ENCODE measurements at regions not wholly inside any gene's neighbourhood (a gene's known extent, or its start where the extent isn't known, plus 50 kb on each side); places are given as distances from the start of the nearest gene placed in this dataset.
"Not testable (repeated sequence)": the region's sequence is repeated elsewhere in the genome, so short reads cannot be mapped to it uniquely, and the experiment has no call there.

- no peak for DNase-seq (ENCODE audit: low read depth, low spot score)
- no peak overlapping the region for H3K27ac ChIP-seq
Measured at GRCh38 chr12:16785524-16785923, 179.6 kb upstream of the LMO3 start.

DNA sequence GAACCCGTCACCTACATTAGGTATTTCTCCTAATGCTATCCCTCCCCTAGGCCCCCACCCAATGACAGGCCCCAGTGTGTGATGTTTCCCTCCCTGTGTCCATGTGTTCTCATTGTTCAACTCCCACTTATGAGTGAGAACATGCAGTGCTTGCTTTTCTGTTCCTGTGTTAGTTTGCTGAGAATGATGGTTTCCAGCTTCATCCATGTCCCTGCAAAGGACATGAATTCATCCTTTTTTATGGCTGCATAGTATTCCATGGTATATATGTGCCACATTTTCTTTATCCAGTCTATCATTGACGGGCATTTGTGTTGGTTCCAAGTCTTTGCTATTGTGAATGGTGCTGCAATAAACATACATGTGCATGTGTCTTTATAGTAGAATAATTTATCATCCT, 163.2 kb upstream of the LMO3 start:
- DNase-seq (ENCODE audit: low read depth, low spot score); H3K27ac ChIP-seq: not testable (repeated sequence)

- no peak for DNase-seq (ENCODE audit: low read depth, low spot score)
Measured at GRCh38 chr12:16766736-16767135, 160.8 kb upstream of the LMO3 start.

GRCh38 chr12:16763901-16764300, 157.9 kb upstream of the LMO3 start:
- DNase-seq (ENCODE audit: low read depth, low spot score): no peak

More at GRCh38 chr12:16766736-16767135, 160.8 kb upstream of the LMO3 start:
- no peak overlapping the region for H3K27ac ChIP-seq

DNA sequence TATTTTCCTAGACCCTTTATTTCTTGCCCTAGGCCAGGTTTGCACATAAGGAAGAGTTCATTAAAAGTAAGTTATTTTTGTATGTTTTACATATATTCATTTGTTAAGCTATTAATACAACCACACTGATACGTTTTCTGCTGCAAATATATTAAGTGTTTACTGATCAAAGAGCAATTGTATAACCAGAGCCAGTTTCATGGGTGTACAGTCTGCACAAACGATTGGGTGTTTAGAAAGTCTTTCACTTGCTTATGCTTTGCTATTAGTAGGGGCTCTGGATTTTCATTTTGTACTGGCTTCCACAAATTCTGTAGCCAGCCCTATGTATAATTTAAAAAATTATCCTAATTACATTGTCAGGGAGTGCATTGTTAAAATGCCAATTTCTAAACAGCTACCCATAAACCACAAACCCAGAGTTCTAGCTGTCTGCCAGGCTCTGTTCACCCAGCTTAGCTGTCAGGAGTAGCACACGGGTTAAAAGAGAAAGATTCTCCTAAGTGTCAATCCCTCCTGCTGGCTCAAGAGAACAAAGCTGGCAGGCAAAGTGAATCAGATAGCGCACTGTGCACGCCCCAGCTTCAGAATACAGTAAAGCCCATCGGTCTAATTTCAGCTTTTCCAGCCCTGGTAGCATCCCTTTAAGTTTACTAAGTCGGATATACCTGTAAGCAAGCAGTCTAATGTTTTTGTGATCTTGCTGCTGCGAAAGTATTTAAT, 151.0 kb upstream of the LMO3 start:
- no peak overlapping the region for H3K27ac ChIP-seq
- no peak for DNase-seq (ENCODE audit: low read depth, low spot score)

More at GRCh38 chr12:16763901-16764300, 157.9 kb upstream of the LMO3 start:
- no peak overlapping the region for H3K27ac ChIP-seq

DNA sequence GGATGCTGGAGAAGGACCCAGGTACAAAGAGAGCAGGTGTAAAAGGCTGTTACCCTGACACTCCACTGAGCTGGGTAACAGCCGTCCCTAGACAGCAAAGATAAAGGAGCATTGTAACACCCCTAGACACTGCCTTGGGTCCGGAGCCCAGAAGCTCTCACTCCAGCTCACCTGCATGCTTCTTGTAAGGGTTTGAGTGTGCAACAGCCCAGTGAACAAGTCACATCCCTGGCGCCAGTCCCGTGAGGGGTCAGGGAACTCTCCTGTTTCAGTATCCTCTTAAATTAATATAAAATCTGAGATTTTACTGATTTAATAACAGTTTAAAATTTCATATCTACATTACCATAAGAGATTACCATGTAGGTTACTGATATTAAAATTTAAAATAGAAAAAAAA, 124.8 kb upstream of the LMO3 start:
- DNase-seq (ENCODE audit: low read depth, low spot score): no peak
- no peak overlapping the region for H3K27ac ChIP-seq

- DNase-seq (ENCODE audit: low read depth, low spot score): no peak
- H3K27ac ChIP-seq: no peak overlapping the region
Measured at GRCh38 chr12:16726879-16727278, 120.9 kb upstream of the LMO3 start.

DNA sequence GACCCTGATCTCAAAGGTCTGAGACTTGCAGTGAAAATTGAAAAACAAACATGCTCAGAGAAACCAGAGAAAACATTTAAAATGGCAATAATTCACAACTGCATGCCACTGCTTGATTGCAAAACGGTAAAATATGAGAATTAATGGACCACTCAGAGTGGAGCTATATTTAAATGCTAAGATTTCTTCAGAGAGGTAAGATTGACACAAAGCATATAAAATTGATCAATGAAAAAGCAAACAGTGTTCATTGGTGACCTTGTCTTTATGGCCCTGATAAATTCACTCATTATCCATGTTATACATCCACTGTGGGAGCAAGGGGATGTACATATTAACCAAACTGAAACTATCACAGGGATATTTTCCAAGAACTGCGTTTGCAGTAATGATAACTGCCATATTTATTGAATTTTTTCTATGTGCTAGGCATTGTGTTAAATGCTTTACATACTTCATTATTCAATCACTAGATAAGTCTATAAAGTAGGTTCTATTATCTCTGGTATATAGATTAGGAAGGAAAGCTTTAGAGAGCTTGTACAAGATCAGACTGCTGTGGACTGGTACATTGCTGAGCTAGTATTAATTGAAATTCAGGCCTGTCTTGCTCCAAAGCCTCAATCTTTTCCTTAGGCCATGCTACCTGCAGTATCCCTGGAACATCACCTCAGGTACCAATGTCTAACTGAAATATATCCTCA, 113.9 kb upstream of the LMO3 start:
- no peak overlapping the region for H3K27ac ChIP-seq
- no peak for DNase-seq (ENCODE audit: low read depth, low spot score)

DNA sequence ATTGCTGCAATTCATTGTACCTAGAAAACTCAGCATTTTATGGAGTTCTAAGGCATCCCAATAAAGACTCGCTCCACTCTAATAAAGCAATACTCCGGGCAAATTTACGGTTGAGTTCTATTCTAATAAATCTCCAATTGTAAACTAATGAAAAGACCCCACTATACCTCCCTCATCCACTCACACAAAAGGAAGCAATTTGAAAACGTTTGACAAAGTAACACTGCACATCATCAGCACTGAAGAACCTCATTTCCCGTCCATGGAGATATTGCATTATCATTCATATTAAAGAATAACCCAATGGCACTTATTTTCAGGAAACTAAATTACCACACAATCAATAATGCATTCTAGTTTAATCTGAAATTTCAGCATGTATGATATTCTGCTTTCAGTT, 111.0 kb upstream of the LMO3 start:
- DNase-seq (ENCODE audit: low read depth, low spot score): no peak
- no peak overlapping the region for H3K27ac ChIP-seq

- no peak overlapping the region for H3K27ac ChIP-seq
- DNase-seq (ENCODE audit: low read depth, low spot score): no peak
Measured at GRCh38 chr12:16692099-16692498, 86.1 kb upstream of the LMO3 start.

DNA sequence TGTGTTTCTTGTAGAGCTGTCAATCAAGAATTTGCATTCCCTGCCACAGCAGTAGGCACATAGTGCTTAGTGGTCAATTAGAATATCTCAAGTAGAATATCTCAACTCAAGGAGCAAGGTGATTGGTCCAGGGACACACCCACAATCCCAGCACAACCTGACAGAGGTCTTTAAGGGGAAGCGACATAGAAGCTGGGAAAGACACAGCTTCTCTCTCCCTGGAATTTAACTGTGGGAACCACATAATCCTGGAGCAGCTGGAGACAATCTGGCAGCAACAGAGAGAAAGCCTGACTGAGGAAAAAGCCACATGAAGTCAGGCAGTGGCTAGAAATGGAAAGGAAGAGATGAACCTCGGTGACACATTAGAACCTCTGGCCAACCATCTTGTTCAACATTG, 85.7 kb upstream of the LMO3 start:
- DNase-seq (ENCODE audit: low read depth, low spot score): no peak
- no peak overlapping the region for H3K27ac ChIP-seq

DNA sequence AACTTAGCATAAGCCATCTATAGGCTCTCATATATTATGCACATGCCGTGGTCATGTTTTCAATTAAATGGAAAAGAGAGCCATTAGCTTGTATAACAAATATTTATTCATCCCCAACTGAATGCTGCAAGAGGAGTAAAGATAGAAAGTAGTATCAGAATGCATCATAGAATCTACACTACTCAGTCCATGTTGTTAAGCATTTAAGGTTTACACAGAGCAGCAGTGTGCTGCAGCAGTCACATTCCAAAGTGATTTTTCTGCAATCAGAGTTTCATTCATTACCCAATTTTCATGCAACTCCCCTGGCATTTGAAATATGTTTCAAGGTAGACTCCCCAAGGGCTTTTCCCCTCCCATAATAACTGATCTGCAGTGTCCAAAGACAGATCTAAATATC, 82.2 kb upstream of the LMO3 start:
- H3K27ac ChIP-seq: no peak overlapping the region
- no peak for DNase-seq (ENCODE audit: low read depth, low spot score)

- H3K27ac ChIP-seq: no peak overlapping the region
- no peak for DNase-seq (ENCODE audit: low read depth, low spot score)
Measured at GRCh38 chr12:16685107-16685506, 79.1 kb upstream of the LMO3 start.

- H3K27ac ChIP-seq: no peak overlapping the region
- DNase-seq (ENCODE audit: low read depth, low spot score): no peak
Measured at GRCh38 chr12:16681196-16681595, 75.2 kb upstream of the LMO3 start.

DNA sequence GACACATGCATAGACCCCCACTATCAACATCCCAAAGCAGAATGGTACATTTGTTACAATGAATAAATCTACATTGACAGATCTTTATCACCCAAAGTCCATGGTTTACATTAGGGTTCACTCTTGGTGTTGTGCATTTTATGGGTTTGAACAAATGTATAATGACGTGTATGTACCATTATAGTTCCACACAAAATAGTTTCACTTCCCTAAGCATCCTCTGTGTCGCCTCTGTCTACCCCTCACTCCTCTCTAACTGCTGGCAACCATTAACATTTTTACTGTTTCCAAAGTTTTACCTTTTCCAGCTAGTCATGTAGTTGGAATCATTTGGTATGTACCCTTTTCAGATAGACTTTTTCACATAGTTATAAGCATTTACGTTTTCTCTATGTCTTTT, 69.5 kb upstream of the LMO3 start:
- no peak for DNase-seq (ENCODE audit: low read depth, low spot score)
- H3K27ac ChIP-seq: no peak overlapping the region

DNA sequence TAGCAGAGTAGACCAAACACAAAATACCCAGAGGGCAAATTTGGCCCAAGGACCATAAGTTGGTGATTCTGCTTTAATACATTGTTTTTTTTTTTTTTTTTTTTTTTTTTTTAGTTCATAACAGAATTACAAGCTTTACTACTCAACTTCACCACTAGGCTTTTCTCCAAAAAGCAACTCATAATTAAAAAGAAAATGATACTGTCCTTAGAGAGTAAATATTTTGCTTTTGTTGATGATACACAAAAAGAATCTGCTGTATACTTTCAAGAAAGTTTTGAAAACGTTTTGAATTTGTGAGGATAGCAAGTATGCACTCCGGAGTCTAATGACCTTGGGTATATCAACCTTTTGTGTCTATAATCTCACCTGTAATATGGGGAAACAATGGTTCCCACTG, 68.9 kb upstream of the LMO3 start:
- DNase-seq (ENCODE audit: low read depth, low spot score): no peak

GRCh38 chr12:16670456-16671050, 64.6 kb upstream of the LMO3 start:
- DNase-seq (ENCODE audit: low read depth, low spot score): no peak
- H3K27ac ChIP-seq: no peak overlapping the region

More for the DNA sequence above, 68.9 kb upstream of the LMO3 start:
- H3K27ac ChIP-seq: no peak overlapping the region

GRCh38 chr12:16669756-16670155, 63.8 kb upstream of the LMO3 start:
- H3K27ac ChIP-seq: no peak overlapping the region
- no peak for DNase-seq (ENCODE audit: low read depth, low spot score)

- DNase-seq (ENCODE audit: low read depth, low spot score): no peak
- no peak overlapping the region for H3K27ac ChIP-seq
Measured at GRCh38 chr12:16668198-16668597, 62.2 kb upstream of the LMO3 start.

GRCh38 chr12:16658699-16659098, 52.7 kb upstream of the LMO3 start:
- no peak overlapping the region for H3K27ac ChIP-seq
- DNase-seq (ENCODE audit: low read depth, low spot score): no peak

Measured in epithelial cell of prostate (primary cell).